SU-DHL-6 (cell line): ENCODE measurements at regions not wholly inside any gene's neighbourhood (a gene's known extent, or its start where the extent isn't known, plus 50 kb on each side); places are given as distances from the start of the nearest gene placed in this dataset.

ENCODE experiments used
- H2AFZ ChIP-seq: fragments of 200-600 bp; sonication (generic); 2 replicates; pipeline ENCODE4 v1.6.1; 2014; ENCODE audit warnings: low read depth, mild to moderate bottlenecking, moderate library complexity, mixed read lengths, antibody characterized with exemption, low read length; ENCODE audit not compliant: severe bottlenecking
- H3F3A ChIP-seq: fragments of 200-600 bp; shearing (Covaris generic); 2 replicates; pipeline ENCODE4 v1.6.0; 2016; ENCODE audit warnings: antibody characterized with exemption, mild to moderate bottlenecking; ENCODE audit not compliant: insufficient read depth
- H3K27ac ChIP-seq: fragments of 200-600 bp; sonication (generic); 2 replicates; pipeline ENCODE4 v1.5.1; 2016; ENCODE audit warnings: low read depth, mild to moderate bottlenecking, low read length, moderate library complexity, mixed read lengths
- H3K27me3 ChIP-seq: fragments of 200-600 bp; sonication (generic), shearing (Covaris generic); 2 replicates; pipeline ENCODE4 v1.6.0; 2014; ENCODE audit warnings: mild to moderate bottlenecking, low read length
- H3K36me3 ChIP-seq: fragments of 200-600 bp; sonication (generic); 2 replicates; pipeline ENCODE4 v1.6.1; 2014; ENCODE audit warnings: mild to moderate bottlenecking, low read length, mixed read lengths
- H3K4me2 ChIP-seq: fragments of 300-600, 200-600 bp; shearing (Covaris generic), sonication (generic); 2 replicates; pipeline ENCODE4 v1.6.0; 2014; ENCODE audit warnings: low read length, low read depth, mild to moderate bottlenecking; ENCODE audit not compliant: poor library complexity, severe bottlenecking
- H3K4me3 ChIP-seq: fragments of 200-600 bp; sonication (generic); 2 replicates; pipeline ENCODE4 v1.5.1; 2014; ENCODE audit warnings: antibody characterized with exemption, low read length, mild to moderate bottlenecking, mixed read lengths; ENCODE audit not compliant: insufficient read depth, poor library complexity, severe bottlenecking
- H3K79me2 ChIP-seq: fragments of 200-600 bp; sonication (generic); 2 replicates; pipeline ENCODE4 v1.6.1; 2014; ENCODE audit warnings: mild to moderate bottlenecking, low read length, moderate library complexity; ENCODE audit not compliant: insufficient read depth
- H3K9ac ChIP-seq: fragments of 200-600 bp; sonication (generic); 2 replicates; pipeline ENCODE4 v1.7.0; 2014; ENCODE audit warnings: mild to moderate bottlenecking, low read length
- H3K9me2 ChIP-seq: fragments of 200-600 bp; sonication (generic); replicated peaks from 2 replicates; pipeline ENCODE4 v1.6.1; 2014; ENCODE audit warnings: low read length; ENCODE audit not compliant: insufficient read depth
- H3K9me3 ChIP-seq: fragments of 200-600 bp; sonication (generic); 2 replicates; pipeline ENCODE4 v1.6.1; 2014; ENCODE audit warnings: low read length, mixed read lengths; ENCODE audit not compliant: insufficient read depth
- H4K20me1 ChIP-seq: fragments of 200-600 bp; sonication (generic); 2 replicates; pipeline ENCODE4 v1.6.1; 2014; ENCODE audit warnings: low read depth, mild to moderate bottlenecking, antibody characterized with exemption, low read length, moderate library complexity, mixed read lengths
- CTCF ChIP-seq: fragments of 200-600 bp; sonication (generic); IDR thresholded peaks from one replicate; pipeline ENCODE4 v1.5.1; 2017; ENCODE audit warnings: antibody characterized with exemption, mild to moderate bottlenecking, low read length, moderate library complexity; ENCODE audit not compliant: insufficient read depth, poor library complexity, severe bottlenecking
- EZH2phosphoT487 ChIP-seq: fragments of 200-600 bp; sonication (generic), shearing (Covaris generic); conservative IDR thresholded peaks from 2 replicates; pipeline ENCODE4 v1.6.1; 2018; ENCODE audit warnings: mild to moderate bottlenecking, antibody characterized with exemption, low read length, moderate library complexity, mixed read lengths

- no peaks in the 10 kb centered on the region for H3F3A ChIP-seq
- H3K9me2 ChIP-seq, result no peaks in the 10 kb centered on the region
- no peaks in the 10 kb centered on the region for H3K9me3 ChIP-seq
- no peak overlapping the region for H3K27ac ChIP-seq
- TF ChIP-seq EZH2phosphoT487 (no peak), CTCF (no peak)
- no peaks in the 10 kb centered on the region for H4K20me1 ChIP-seq
- no peaks in the 10 kb centered on the region for H3K36me3 ChIP-seq
- no peak overlapping the region for H3K4me3 ChIP-seq
- no peak overlapping the region for H3K9ac ChIP-seq
- H3K79me2 ChIP-seq, result no peaks in the 10 kb centered on the region
- H2AFZ ChIP-seq, result no peak overlapping the region
- no peak overlapping the region for H3K4me2 ChIP-seq
- H3K27me3 ChIP-seq, result no peaks in the 10 kb centered on the region
Measured at GRCh38 chr18:27497246-27497645, 312.1 kb upstream of the CHST9 start.

GRCh38 chr18:27493182-27493581 is 308.1 kb upstream of the CHST9 start:
- H3K4me2 ChIP-seq, result no peak overlapping the region
- H3K79me2 ChIP-seq, result no peaks in the 10 kb centered on the region
- H3K9ac ChIP-seq, result no peak overlapping the region
- no peaks in the 10 kb centered on the region for H3K9me2 ChIP-seq
- H3K4me3 ChIP-seq, result no peak overlapping the region
- no peak overlapping the region for H2AFZ ChIP-seq
- TF ChIP-seq EZH2phosphoT487 (no peak), CTCF (no peak)
- no peaks in the 10 kb centered on the region for H3K36me3 ChIP-seq
- no peaks in the 10 kb centered on the region for H4K20me1 ChIP-seq
- no peak overlapping the region for H3K27ac ChIP-seq
- no peaks in the 10 kb centered on the region for H3F3A ChIP-seq
- H3K9me3 ChIP-seq, result no peaks in the 10 kb centered on the region
- no peaks in the 10 kb centered on the region for H3K27me3 ChIP-seq

DNA sequence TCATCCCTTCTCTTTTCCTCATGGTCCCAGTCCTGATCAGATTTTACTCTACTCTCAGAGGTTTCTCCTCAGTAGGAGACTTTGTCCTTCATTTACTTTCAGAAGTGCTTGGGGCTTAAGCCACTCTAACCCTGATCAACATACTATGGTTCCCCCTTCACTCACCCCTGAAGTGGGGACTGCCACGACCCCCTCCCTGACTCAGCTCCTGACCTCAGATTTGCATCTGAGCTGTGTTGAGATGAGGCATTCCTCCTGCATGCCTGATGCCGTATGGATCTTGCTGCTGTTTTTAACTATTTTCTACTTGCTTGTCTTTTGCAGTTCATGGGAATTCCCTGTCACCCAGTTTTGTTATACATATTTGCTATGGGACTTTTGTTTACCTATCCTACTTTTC is 306.7 kb upstream of the CHST9 start:
- no peaks in the 10 kb centered on the region for H3F3A ChIP-seq
- H2AFZ ChIP-seq, result no peak overlapping the region
- no peak overlapping the region for H3K4me3 ChIP-seq
- H3K9me3 ChIP-seq, result no peaks in the 10 kb centered on the region
- no peaks in the 10 kb centered on the region for H3K36me3 ChIP-seq
- H3K27me3 ChIP-seq, result no peaks in the 10 kb centered on the region
- TF ChIP-seq CTCF, result no peak
- TF ChIP-seq EZH2phosphoT487, result no peak
- H3K4me2 ChIP-seq, result no peak overlapping the region
- H3K79me2 ChIP-seq, result no peaks in the 10 kb centered on the region
- H3K9ac ChIP-seq, result no peak overlapping the region
- H3K9me2 ChIP-seq, result no peaks in the 10 kb centered on the region
- no peak overlapping the region for H3K27ac ChIP-seq
- H4K20me1 ChIP-seq, result no peaks in the 10 kb centered on the region

DNA sequence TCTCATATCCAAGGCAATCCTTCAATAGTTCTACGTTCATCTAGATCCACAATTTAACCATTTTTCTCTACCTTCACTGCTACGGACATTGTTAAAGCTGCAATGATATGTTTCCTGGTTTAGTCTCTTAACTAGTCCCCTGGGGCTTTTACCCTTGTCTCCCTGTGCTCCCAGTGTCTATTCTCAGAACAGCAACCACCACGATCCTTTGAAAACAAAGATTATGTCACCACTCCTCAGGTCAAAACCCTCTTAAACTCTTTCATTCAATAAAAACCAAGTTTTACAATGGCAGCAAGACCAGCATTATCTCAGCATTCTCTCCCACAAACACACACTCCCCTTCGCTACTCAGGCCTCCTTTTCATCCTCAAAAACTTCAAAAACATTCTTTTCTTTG is 298.2 kb upstream of the CHST9 start:
- H3K9me3 ChIP-seq, result no peaks in the 10 kb centered on the region
- no peaks in the 10 kb centered on the region for H4K20me1 ChIP-seq
- no peaks in the 10 kb centered on the region for H3K27me3 ChIP-seq
- no peaks in the 10 kb centered on the region for H3K36me3 ChIP-seq
- no peak overlapping the region for H3K4me3 ChIP-seq
- no peak overlapping the region for H2AFZ ChIP-seq
- H3K9ac ChIP-seq, result no peak overlapping the region
- no peaks in the 10 kb centered on the region for H3K79me2 ChIP-seq
- no peaks in the 10 kb centered on the region for H3K9me2 ChIP-seq
- no peak for TF ChIP-seq EZH2phosphoT487
- no peak overlapping the region for H3K27ac ChIP-seq
- no peaks in the 10 kb centered on the region for H3F3A ChIP-seq
- no peak overlapping the region for H3K4me2 ChIP-seq
